ENCODE measurements at regions not wholly inside any gene's neighbourhood (a gene's known extent, or its start where the extent isn't known, plus 50 kb on each side); places are given as distances from the start of the nearest gene placed in this dataset.

- TF ChIP-seq CTCF (IDR thresholded peaks at IDR 0.05) (no peak), MXI1 (IDR thresholded peaks at IDR 0.05; ENCODE audit: low read depth, low read length) (no peak), NRF1 (IDR thresholded peaks at IDR 0.05; ENCODE audit: low read depth, low read length) (no peak), JUND (IDR thresholded peaks at IDR 0.05) (no peak), ELF1 (IDR thresholded peaks at IDR 0.05) (no peak), MAX (IDR thresholded peaks at IDR 0.05; ENCODE audit: low read depth) (no peak), USF1 (IDR thresholded peaks at IDR 0.05; ENCODE audit: borderline replicate concordance, low read depth) (no peak), RAD21 (IDR thresholded peaks at IDR 0.05; ENCODE audit: low read length) (no peak), TCF12 (IDR thresholded peaks at IDR 0.05) (no peak), NFIC (IDR thresholded peaks at IDR 0.05; ENCODE audit: borderline replicate concordance) (no peak)
Observed at GRCh38 chr3:76565496-76566210, 474.2 kb upstream of the ROBO2 start (continued).

GRCh38 chr3:76566211-76566534 is 473.7 kb upstream of the ROBO2 start:
- H3F3A ChIP-seq (replicated peaks; ENCODE audit: insufficient read depth), result no peaks in the 10 kb centered on the region
- H3K9me2 ChIP-seq, result no peaks in the 10 kb centered on the region
- no peak overlapping the region for H3K9ac ChIP-seq
- ChIA-PET CTCF (no interaction called here), POLR2A (no interaction called here)
- H3K27ac ChIP-seq (ENCODE audit: low read depth in 2 of 2, low read length in 1 of 2), result no peak overlapping the region
- DNase-seq, result no peak
- H2AFZ ChIP-seq (ENCODE audit: low read depth), result no peak overlapping the region
- no peaks in the 10 kb centered on the region for H3K27me3 ChIP-seq (ENCODE audit: insufficient read depth)
- 59% methylated on average over 2 of the region's 2 CpGs for WGBS (ENCODE audit: low lambda C conversion rate)
- no peaks in the 10 kb centered on the region for H3K79me2 ChIP-seq (ENCODE audit: insufficient read depth)
- no peak overlapping the region for H3K4me3 ChIP-seq (ENCODE audit: low read depth in 2 of 2, low read length in 1 of 2)
- no peaks in the 10 kb centered on the region for H3K9me3 ChIP-seq
- no peaks in the 10 kb centered on the region for H3K36me3 ChIP-seq (replicated peaks in 1 of 2; ENCODE audit: control insufficient read depth in 1 of 2, insufficient read depth in 2 of 2, low read length in 1 of 2)
- no peaks in the 10 kb centered on the region for H4K20me1 ChIP-seq (ENCODE audit: insufficient read depth)
- TF ChIP-seq JUND (IDR thresholded peaks at IDR 0.05), result no peak
- TF ChIP-seq CTCF (IDR thresholded peaks at IDR 0.05), result no peak
- no peak for TF ChIP-seq EP300 (IDR thresholded peaks at IDR 0.05; ENCODE audit: borderline replicate concordance in 1 of 2, low read depth in 1 of 2, low read length in 1 of 2)
- TF ChIP-seq MEF2A (IDR thresholded peaks at IDR 0.05; ENCODE audit: borderline replicate concordance, low read depth), result no peak
- TF ChIP-seq FOXJ3 (CRISPR knock-in tag; IDR thresholded peaks at IDR 0.05), result no peak
- TF ChIP-seq TAF1 (IDR thresholded peaks at IDR 0.05; ENCODE audit: borderline replicate concordance, low read depth, low read length), result no peak
- TF ChIP-seq SMC3 (IDR thresholded peaks at IDR 0.05; ENCODE audit: low read depth, low read length), result no peak
- no peak for TF ChIP-seq GABPA (IDR thresholded peaks at IDR 0.05; ENCODE audit: low read depth)
- no peak for TF ChIP-seq RCOR1 (IDR thresholded peaks at IDR 0.05; ENCODE audit: low read length)
- no peak for TF ChIP-seq EZH2phosphoT487 (IDR thresholded peaks at IDR 0.05; ENCODE audit: borderline replicate concordance, low read depth)
- no peak for TF ChIP-seq USF1 (IDR thresholded peaks at IDR 0.05; ENCODE audit: borderline replicate concordance, low read depth)
- no peak for TF ChIP-seq PBX3 (IDR thresholded peaks at IDR 0.05)
- no peak for TF ChIP-seq FOXM1 (IDR thresholded peaks at IDR 0.05; ENCODE audit: low read depth)
- TF ChIP-seq GATA2 (CRISPR knock-in tag; IDR thresholded peaks at IDR 0.05), result no peak
- no peak for TF ChIP-seq YY1 (IDR thresholded peaks at IDR 0.05; ENCODE audit: low read depth)
- no peak for TF ChIP-seq ELF1 (IDR thresholded peaks at IDR 0.05)
- TF ChIP-seq CHD2 (IDR thresholded peaks at IDR 0.05; ENCODE audit: low read length, partially characterized antibody), result no peak
- H3K4me2 ChIP-seq, result no peak overlapping the region
- no peaks in the 10 kb centered on the region; a peak in 1 of 4 replicates for H3K4me1 ChIP-seq (ENCODE audit: control insufficient read depth in 1 of 2, insufficient read depth in 2 of 2, low read depth in 1 of 2, low read length in 1 of 2)
